ENCODE measurements at regions not wholly inside any gene's neighbourhood (a gene's known extent, or its start where the extent isn't known, plus 50 kb on each side); places are given as distances from the start of the nearest gene placed in this dataset.
"Not testable (repeated sequence)": the region's sequence is repeated elsewhere in the genome, so short reads cannot be mapped to it uniquely, and the experiment has no call there.

DNA sequence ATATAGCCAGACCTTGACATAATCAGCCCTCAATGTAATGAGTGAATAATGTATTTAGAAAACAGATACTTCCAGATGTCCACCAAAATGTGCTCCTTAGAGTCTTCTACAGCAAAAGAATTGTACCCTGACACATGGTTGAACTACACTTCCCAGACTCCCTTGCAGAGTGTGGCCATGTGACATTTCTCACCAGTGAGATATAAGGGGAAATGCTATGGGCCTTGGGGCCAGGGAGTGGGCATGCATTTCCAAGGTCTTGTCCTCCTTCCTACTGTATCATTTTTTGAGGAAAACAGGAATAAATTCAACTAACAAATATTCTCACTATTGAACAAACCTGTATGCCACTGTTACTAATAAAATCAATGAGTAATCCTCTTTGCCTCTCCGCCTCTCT is 211.4 kb upstream of the SMLR1 start:
- H3K27ac Mint-ChIP-seq = no peak overlapping the region
- H3K27me3 Mint-ChIP-seq (ENCODE audit: low read depth) = no peaks in the 10 kb centered on the region
- no peaks in the 10 kb centered on the region for H3K9me3 Mint-ChIP-seq (ENCODE audit: insufficient read depth)
- CTCF ChIA-PET = no interaction called here
- no peak overlapping the region for H3K4me3 Mint-ChIP-seq
- no peak for ATAC-seq
- POLR2A ChIA-PET = no interaction called here
- no peaks in the 10 kb centered on the region for H3K4me1 Mint-ChIP-seq (ENCODE audit: low read depth)
- no peaks in the 10 kb centered on the region for H3K36me3 Mint-ChIP-seq (ENCODE audit: low read depth)
- DNase-seq = no peak

DNA sequence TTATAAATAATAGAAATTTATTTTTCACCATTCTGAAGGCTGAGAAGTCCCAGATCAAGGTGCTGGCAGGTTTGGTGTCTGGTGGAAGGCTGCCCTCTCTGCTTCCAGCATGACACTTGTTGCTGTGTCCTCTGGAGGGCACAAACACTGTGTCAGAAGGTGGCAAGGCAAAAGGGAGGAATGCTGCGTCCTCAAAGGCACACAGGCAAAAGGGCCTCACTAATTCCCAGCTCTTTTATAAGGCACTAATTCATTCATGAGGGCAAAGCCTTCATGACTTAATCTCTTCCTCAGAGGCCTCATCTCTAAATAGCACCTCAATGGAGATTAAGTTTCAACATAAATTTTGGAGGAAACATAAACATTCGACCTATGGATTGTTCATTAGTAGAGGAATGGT is 209.5 kb upstream of the SMLR1 start:
- no peaks in the 10 kb centered on the region for H3K27me3 Mint-ChIP-seq (ENCODE audit: low read depth)
- ChIA-PET POLR2A (no interaction called here), CTCF (no interaction called here)

DNA sequence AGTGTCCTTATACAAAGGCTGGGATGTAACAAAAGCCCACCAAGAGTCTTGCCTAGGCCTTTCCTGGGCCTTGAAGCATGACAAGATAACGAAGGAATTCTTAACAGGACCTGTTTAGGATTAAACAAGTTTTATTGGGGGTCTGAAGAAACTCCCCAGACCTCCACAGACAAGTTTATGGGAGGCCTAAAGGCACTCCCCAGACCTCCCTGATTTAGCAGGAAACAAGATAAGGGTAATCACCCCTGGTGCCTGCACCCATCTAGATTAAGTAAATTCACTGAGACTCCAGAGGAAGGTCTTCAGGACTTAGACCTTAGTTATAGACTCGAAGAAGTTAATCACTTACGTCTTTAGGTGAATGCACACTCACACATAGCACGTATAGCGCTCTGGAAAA is 208.4 kb upstream of the SMLR1 start:
- H3K9me3 Mint-ChIP-seq (ENCODE audit: insufficient read depth) = peaks cover 14% of the 10 kb centered on the region
- ATAC-seq; DNase-seq; H3K4me3 Mint-ChIP-seq; H3K27ac Mint-ChIP-seq; POLR2A ChIA-PET; H3K27me3 Mint-ChIP-seq (ENCODE audit: low read depth); H3K36me3 Mint-ChIP-seq (ENCODE audit: low read depth); H3K4me1 Mint-ChIP-seq (ENCODE audit: low read depth): not testable (repeated sequence)
- CTCF ChIA-PET = interaction anchor here (0.6 to 1.3 kb wide), 2 partner anchors 18 to 80 kb away, joined by 3 read pairs; no protein-coding TSS in a partner anchor

More for the DNA sequence above, 209.5 kb upstream of the SMLR1 start:
- DNase-seq = no peak
- no peak overlapping the region for H3K27ac Mint-ChIP-seq
- H3K36me3 Mint-ChIP-seq (ENCODE audit: low read depth) = no peaks in the 10 kb centered on the region
- no peaks in the 10 kb centered on the region for H3K4me1 Mint-ChIP-seq (ENCODE audit: low read depth)
- peaks cover 3% of the 10 kb centered on the region for H3K9me3 Mint-ChIP-seq (ENCODE audit: insufficient read depth)
- H3K4me3 Mint-ChIP-seq = no peak overlapping the region
- ATAC-seq = no peak

DNA sequence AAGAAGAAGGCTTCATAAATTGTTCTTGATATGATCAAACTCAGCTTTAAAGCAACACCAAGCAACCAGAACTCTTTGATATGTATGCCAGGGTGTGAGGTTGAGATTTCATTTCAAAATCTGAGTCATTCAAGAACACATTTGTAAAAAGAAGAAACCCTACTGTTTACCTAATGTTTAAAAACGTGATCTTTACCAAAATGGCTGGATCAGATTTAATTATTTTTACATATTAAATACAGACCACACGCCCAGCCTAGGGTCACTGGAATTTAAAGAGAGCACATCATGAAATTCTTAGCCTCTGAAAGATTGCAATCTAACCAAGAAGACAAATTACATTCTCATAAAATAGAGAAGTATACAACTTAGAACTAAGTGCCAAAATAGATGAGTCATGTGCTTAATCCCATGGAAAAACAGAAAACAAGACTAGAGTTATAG is 206.8 kb upstream of the SMLR1 start:
- Mint-ChIP-seq H3K4me3 (no peak overlapping the region), H3K4me1 (ENCODE audit: low read depth) (peaks cover 2% of the 10 kb centered on the region), H3K27ac (no peak overlapping the region), H3K36me3 (ENCODE audit: low read depth) (peaks cover 13% of the 10 kb centered on the region), H3K9me3 (ENCODE audit: insufficient read depth) (peaks cover 21% of the 10 kb centered on the region), H3K27me3 (ENCODE audit: low read depth) (no peaks in the 10 kb centered on the region)
- ATAC-seq = no peak
- POLR2A ChIA-PET = no interaction called here
- no peak for DNase-seq
- CTCF ChIA-PET = interaction anchor here (1.3 kb wide), 1 partner anchor 78 kb away, joined by 3 read pairs; no protein-coding TSS in a partner anchor

DNA sequence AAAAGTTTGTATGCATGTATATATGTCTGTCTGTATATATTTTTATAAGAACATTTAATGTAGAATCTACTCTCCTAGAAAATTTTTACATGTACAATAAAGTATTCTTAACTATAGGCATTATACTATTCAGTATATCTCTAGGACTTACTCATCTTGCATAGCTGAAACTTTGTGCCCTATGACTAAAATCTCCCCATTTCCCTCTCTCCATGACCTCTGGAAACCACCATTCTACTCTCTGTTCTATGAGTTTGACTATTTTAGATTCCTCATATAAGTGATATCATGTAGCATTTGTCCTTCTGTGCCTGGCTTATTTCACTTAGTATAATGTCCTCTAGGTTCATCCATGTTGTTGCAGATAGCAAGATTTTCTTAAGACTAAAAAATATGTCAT is 205.1 kb upstream of the SMLR1 start:
- Mint-ChIP-seq H3K9me3 (ENCODE audit: insufficient read depth) (peaks cover 21% of the 10 kb centered on the region), H3K4me1 (ENCODE audit: low read depth) (peaks cover 12% of the 10 kb centered on the region), H3K4me3 (no peak overlapping the region), H3K36me3 (ENCODE audit: low read depth) (peaks cover 15% of the 10 kb centered on the region), H3K27me3 (ENCODE audit: low read depth) (no peaks in the 10 kb centered on the region), H3K27ac (no peak overlapping the region)
- ChIA-PET CTCF (interaction anchor here (1.0 to 1.5 kb wide), 3 partner anchors 15 to 306 kb away, joined by 3 to 4 read pairs (median 3); no protein-coding TSS in a partner anchor), POLR2A (no interaction called here)
- DNase-seq (no peak), ATAC-seq (no peak)

DNA sequence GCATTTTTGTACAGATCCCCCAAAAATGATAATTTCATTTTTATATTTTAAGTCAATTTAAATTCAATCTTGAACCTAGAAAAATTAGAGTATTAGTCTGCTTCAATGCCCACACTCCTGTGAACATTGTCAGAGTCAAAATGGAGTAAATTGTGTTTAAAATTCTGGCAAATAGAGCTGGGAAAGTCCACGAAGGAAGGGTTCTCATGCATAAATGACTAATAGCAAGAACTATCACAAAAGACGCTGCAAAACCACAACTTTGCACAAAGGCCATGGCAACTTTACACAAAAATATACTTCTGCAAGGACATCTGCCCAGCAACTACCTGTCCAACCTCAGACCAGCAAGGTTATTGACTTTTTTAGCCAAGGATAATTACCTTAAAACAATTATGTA is 203.2 kb upstream of the SMLR1 start:
- DNase-seq (no peak), ATAC-seq (no peak)
- H3K4me3 Mint-ChIP-seq = no peak overlapping the region
- H3K27me3 Mint-ChIP-seq (ENCODE audit: low read depth) = no peaks in the 10 kb centered on the region
- ChIA-PET CTCF (no interaction called here), POLR2A (no interaction called here)
- peaks cover 15% of the 10 kb centered on the region for H3K36me3 Mint-ChIP-seq (ENCODE audit: low read depth)
- H3K4me1 Mint-ChIP-seq (ENCODE audit: low read depth) = peaks cover 12% of the 10 kb centered on the region
- H3K9me3 Mint-ChIP-seq (ENCODE audit: insufficient read depth) = peaks cover 21% of the 10 kb centered on the region
- no peak overlapping the region for H3K27ac Mint-ChIP-seq

DNA sequence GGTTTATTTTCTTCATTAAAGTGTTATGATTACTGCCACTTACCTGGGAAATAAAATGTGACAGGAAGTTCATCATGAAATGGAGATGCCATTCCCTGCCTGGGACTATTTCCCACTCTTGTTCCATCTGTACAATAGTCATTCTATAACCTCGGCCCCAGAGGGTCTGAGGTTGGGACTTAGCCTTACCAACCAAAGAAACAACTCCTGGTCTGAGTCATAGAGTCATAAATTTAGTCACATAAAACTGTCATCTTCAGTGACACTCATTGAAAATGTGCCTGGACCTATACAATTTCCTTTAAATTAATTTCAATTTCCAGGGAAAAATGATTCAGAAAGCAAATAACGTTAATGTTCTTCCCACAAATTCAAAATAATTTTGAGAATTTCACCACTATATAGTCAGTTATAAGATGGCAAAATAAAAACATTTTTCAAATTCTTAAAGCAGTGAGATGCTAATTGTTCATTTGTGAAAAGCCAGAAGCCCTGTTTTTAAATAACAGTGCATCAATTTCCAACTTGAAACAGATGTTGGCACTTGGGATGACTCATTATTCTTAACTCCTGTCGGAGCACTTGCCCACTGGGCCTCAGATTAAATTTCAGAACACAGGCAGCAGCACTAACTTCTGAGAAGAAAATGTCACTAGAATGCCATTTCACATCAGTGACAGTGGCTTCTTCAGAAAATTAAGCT is 201.2 kb upstream of the SMLR1 start:
- ATAC-seq (no peak), DNase-seq (no peak)
- no peaks in the 10 kb centered on the region for H3K27me3 Mint-ChIP-seq (ENCODE audit: low read depth)
- peaks cover 15% of the 10 kb centered on the region for H3K36me3 Mint-ChIP-seq (ENCODE audit: low read depth)
- ChIA-PET POLR2A (no interaction called here), CTCF (interaction anchor here (0.7 kb wide), 1 partner anchor 50 kb away, joined by 4 read pairs; no protein-coding TSS in a partner anchor)
- no peak overlapping the region for H3K4me3 Mint-ChIP-seq
- H3K27ac Mint-ChIP-seq = no peak overlapping the region
- peaks cover 17% of the 10 kb centered on the region for H3K4me1 Mint-ChIP-seq (ENCODE audit: low read depth)
- peaks cover 21% of the 10 kb centered on the region for H3K9me3 Mint-ChIP-seq (ENCODE audit: insufficient read depth)

DNA sequence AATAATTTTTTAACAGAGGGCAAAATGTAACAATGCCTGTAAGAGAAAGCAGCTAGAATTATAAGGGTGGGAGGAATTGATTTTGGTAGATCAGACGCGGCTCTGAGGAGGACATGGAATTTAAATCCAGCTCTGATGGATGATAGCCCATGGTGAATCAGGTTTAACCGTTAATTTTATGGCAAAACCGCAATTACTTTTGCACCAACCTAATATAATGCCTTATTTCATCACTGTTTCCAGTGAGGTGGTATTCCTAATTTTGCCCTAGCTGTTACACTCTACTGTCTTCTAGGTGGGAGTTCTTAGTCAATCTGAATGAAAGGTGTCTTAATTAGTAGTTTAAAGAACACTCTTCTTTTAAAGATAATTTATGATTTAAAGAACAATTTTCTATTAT is 198.3 kb upstream of the SMLR1 start:
- Mint-ChIP-seq H3K27ac (no peak overlapping the region), H3K36me3 (ENCODE audit: low read depth) (peaks cover 5% of the 10 kb centered on the region), H3K4me1 (ENCODE audit: low read depth) (peaks cover 17% of the 10 kb centered on the region), H3K27me3 (ENCODE audit: low read depth) (no peaks in the 10 kb centered on the region), H3K9me3 (ENCODE audit: insufficient read depth) (peaks cover 6% of the 10 kb centered on the region), H3K4me3 (no peak overlapping the region)
- ChIA-PET POLR2A (no interaction called here), CTCF (no interaction called here)
- DNase-seq (no peak), ATAC-seq (no peak)

DNA sequence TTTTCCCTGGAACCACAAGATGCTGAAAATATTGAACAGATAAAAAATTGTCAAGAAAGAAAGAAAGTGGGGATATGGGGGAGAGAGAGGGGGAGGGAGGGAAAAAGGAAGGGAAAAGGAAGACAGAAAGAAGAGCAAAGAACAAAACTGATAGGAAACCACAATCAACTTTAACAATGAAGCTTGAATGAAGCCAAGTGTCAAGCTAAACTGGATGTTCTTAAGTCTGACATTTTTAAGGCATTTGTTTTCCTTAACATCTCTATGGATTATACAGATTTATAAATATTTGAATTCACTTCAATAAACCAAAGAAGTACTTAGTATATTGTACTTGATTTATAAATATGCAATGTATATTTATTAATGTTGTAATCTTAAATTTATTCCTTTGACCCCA is 197.6 kb upstream of the SMLR1 start:
- Mint-ChIP-seq H3K27me3 (ENCODE audit: low read depth) (no peaks in the 10 kb centered on the region), H3K9me3 (ENCODE audit: insufficient read depth) (peaks cover 2% of the 10 kb centered on the region), H3K4me3 (no peak overlapping the region), H3K27ac (no peak overlapping the region), H3K36me3 (ENCODE audit: low read depth) (peaks cover 3% of the 10 kb centered on the region), H3K4me1 (ENCODE audit: low read depth) (peaks cover 14% of the 10 kb centered on the region)
- POLR2A ChIA-PET = no interaction called here
- ATAC-seq (no peak), DNase-seq (no peak)
- CTCF ChIA-PET = no interaction called here

DNA sequence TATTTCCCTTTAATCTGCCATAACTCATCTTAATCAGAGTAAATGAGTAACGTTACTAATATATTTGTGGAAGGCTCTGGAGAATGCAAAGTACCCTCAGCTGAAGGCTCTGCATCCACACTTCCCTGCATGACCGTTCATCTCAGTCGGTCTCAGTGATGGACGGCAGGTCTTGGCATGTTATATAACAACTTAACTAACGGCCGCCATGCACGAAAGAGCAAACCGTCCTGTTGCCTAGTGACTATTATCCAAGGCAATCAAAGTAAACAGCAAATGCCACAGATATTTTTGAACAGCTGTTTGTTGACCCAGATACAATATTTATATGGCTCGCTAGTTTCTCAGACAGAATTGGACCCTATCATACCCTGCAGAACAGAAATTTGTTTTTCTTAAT is 194.9 kb upstream of the SMLR1 start:
- Mint-ChIP-seq H3K4me1 (ENCODE audit: low read depth) (peaks cover 5% of the 10 kb centered on the region), H3K4me3 (no peak overlapping the region), H3K9me3 (ENCODE audit: insufficient read depth) (peaks cover 10% of the 10 kb centered on the region), H3K27ac (no peak overlapping the region), H3K36me3 (ENCODE audit: low read depth) (peaks cover 10% of the 10 kb centered on the region), H3K27me3 (ENCODE audit: low read depth) (no peaks in the 10 kb centered on the region)
- ATAC-seq = no peak
- CTCF ChIA-PET = no interaction called here
- POLR2A ChIA-PET = interaction anchor here (0.6 kb wide), 1 partner anchor 10 kb away, joined by 3 read pairs; no protein-coding TSS in a partner anchor
- DNase-seq = no peak

DNA sequence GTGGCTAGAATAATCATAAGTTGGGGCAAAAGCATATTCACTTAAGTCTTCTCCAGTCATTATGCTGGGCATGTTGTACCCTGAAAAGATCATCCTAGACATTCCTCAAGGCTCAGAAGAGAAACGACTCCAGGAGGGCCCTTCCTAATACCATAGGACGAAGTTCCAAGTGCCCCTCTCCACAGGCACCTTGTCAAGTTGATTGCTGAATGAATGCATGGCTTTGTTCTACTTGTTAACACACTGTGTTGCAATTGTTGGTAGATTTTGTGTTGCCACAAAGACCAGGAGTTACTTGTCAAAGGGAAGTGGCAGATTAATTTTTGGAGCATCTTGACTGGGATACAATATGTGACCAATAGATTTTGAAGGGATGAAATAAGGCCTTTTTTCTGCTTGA is 194.3 kb upstream of the SMLR1 start:
- ChIA-PET POLR2A (no interaction called here), CTCF (no interaction called here)
- H3K27me3 Mint-ChIP-seq (ENCODE audit: low read depth) = no peaks in the 10 kb centered on the region
- ATAC-seq (no peak), DNase-seq (no peak)
- H3K4me1 Mint-ChIP-seq (ENCODE audit: low read depth) = peaks cover 5% of the 10 kb centered on the region
- no peak overlapping the region for H3K27ac Mint-ChIP-seq
- H3K36me3 Mint-ChIP-seq (ENCODE audit: low read depth) = peaks cover 14% of the 10 kb centered on the region
- H3K9me3 Mint-ChIP-seq (ENCODE audit: insufficient read depth) = peaks cover 10% of the 10 kb centered on the region
- no peak overlapping the region for H3K4me3 Mint-ChIP-seq

DNA sequence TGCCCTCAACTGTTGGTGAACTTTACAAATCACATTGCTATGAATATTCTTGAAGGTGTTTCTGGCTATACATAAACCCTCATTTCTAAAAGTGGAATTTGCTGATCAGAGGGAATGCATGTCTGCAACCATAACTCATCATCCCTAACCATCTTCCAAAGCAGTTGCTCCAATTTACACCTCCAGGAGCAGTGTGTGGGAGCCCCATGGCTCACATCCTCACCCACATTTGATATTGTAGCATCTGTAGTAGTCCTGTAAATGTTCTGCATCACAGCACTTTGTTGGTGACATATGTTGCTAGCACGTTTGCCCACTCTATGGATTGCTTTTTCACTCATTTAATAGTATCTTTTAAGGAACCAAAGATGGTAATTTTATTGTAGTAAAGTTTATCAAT is 183.8 kb upstream of the SMLR1 start:
- no peak overlapping the region for H3K27ac Mint-ChIP-seq
- no peak for ATAC-seq
- peaks cover 27% of the 10 kb centered on the region for H3K36me3 Mint-ChIP-seq (ENCODE audit: low read depth)
- ChIA-PET CTCF (no interaction called here), POLR2A (no interaction called here)
- DNase-seq = no peak
- peaks cover 26% of the 10 kb centered on the region for H3K9me3 Mint-ChIP-seq (ENCODE audit: insufficient read depth)
- no peak overlapping the region for H3K4me3 Mint-ChIP-seq
- H3K27me3 Mint-ChIP-seq (ENCODE audit: low read depth) = no peaks in the 10 kb centered on the region
- peaks cover 2% of the 10 kb centered on the region for H3K4me1 Mint-ChIP-seq (ENCODE audit: low read depth)

DNA sequence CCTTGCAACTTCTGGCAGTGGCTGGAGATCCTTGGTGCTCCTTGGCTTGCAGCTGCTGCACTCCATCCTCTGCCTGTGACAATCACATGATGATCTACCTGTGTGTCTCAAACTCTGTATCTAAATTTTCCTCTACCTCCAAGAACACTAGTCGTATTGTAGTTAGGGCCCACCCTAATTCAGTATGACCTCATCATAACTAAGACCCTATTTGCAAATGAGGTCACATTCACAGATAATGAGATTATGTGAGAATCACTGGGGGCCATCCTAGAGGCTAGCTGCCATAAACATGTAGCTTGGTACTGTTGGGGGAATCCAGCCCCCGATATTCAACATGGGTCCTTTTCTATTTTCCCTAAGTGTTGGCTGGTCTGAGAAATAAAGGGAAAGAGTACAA is 183.0 kb upstream of the SMLR1 start:
- no peaks in the 10 kb centered on the region for H3K27me3 Mint-ChIP-seq (ENCODE audit: low read depth)
- peaks cover 26% of the 10 kb centered on the region for H3K9me3 Mint-ChIP-seq (ENCODE audit: insufficient read depth)
- POLR2A ChIA-PET = no interaction called here
- H3K4me3 Mint-ChIP-seq = no peak overlapping the region
- H3K36me3 Mint-ChIP-seq (ENCODE audit: low read depth) = peaks cover 26% of the 10 kb centered on the region
- H3K27ac Mint-ChIP-seq = no peak overlapping the region
- H3K4me1 Mint-ChIP-seq (ENCODE audit: low read depth) = peaks cover 2% of the 10 kb centered on the region
- CTCF ChIA-PET = no interaction called here
- DNase-seq (no peak), ATAC-seq (no peak)
